22Rv1 (cell line): ENCODE measurements at regions not wholly inside any gene's neighbourhood (a gene's known extent, or its start where the extent isn't known, plus 50 kb on each side); places are given as distances from the start of the nearest gene placed in this dataset.

Source experiments
- ZFX ChIP-seq: fragments of 450-650 bp; IDR thresholded peaks from 2 replicates; pipeline ENCODE4 v1.6.1; 2017; ENCODE audit warnings: antibody characterized with exemption, borderline replicate concordance
- TF ChIP-seq, protein P1 (sequence below): fragments of 450-650 bp; IDR thresholded peaks from 2 replicates; pipeline ENCODE4 v1.5.1; 2017; ENCODE audit warnings: mild to moderate bottlenecking

DNA sequence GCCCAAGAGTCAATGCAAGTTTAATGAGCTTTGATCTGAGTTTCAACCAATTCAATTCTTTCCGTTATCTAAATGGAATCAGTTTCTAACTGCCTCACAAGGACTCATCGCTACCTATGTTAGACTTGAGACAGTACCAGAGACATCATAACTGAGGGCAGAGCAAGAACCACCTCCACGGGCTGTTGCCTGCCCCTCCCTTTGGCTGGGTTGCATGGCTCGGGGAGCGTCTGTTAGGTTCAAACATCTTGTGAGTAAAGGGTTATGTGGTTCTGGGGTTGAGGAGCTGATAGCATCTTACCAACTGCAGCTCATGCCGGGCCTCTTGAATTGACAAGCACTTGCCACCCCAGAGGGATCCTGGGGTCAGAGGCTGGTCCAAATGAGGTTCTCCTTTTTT is 457.9 kb downstream of the ENC1 start:
- TF ChIP-seq, protein P1, sequence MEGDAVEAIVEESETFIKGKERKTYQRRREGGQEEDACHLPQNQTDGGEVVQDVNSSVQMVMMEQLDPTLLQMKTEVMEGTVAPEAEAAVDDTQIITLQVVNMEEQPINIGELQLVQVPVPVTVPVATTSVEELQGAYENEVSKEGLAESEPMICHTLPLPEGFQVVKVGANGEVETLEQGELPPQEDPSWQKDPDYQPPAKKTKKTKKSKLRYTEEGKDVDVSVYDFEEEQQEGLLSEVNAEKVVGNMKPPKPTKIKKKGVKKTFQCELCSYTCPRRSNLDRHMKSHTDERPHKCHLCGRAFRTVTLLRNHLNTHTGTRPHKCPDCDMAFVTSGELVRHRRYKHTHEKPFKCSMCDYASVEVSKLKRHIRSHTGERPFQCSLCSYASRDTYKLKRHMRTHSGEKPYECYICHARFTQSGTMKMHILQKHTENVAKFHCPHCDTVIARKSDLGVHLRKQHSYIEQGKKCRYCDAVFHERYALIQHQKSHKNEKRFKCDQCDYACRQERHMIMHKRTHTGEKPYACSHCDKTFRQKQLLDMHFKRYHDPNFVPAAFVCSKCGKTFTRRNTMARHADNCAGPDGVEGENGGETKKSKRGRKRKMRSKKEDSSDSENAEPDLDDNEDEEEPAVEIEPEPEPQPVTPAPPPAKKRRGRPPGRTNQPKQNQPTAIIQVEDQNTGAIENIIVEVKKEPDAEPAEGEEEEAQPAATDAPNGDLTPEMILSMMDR, result no peak
- TF ChIP-seq ZFX, result no peak
